HCT116 (cell line): ENCODE measurements at regions not wholly inside any gene's neighbourhood (a gene's known extent, or its start where the extent isn't known, plus 50 kb on each side); places are given as distances from the start of the nearest gene placed in this dataset.

Source experiments
- ATAC-seq: fragments of 200-7000 bp; cut with Tn5 transposase; 2 replicates; pipeline ENCODE4 v1.9.1; 2020; ENCODE audit warnings: mild to moderate bottlenecking, moderate library complexity
- BruUV-seq: library from RNA; stranded (reverse); fragments of 400-500 nt; replicated peaks from 2 replicates; lab custom pipeline; 2021; lab: Mats Ljungman, UMichigan
- CTCF ChIA-PET: fragments of 300-600 bp; sonication (Branson Sonifier 250); formaldehyde crosslinking; loops from one replicate; lab custom pipeline; 2021; ENCODE audit warnings: antibody characterized with exemption; lab: Charles Lee
- POLR2A ChIA-PET: fragments of 300-600, 350-600 bp; sonication (Branson Sonifier 250); formaldehyde crosslinking; loops from one replicate; lab custom pipeline; 2021; ENCODE audit warnings: antibody characterized with exemption; lab: Charles Lee
- RAD21 ChIA-PET, 2 experiments: fragments of 300-600 bp; sonication (Branson Sonifier 250); formaldehyde crosslinking; loops; one replicate each; lab custom pipeline; 2023; ENCODE audit warnings: low total read pairs in 2 of 2; ENCODE audit not compliant: uncharacterized antibody in 2 of 2, unreplicated experiment in 2 of 2, low non-redundant PET in 1 of 2; lab: Charles Lee
- DNase-seq: peaks from one replicate; pipeline ENCODE4 v3.0.0-alpha.2; 2010; ENCODE audit warnings: low read depth, low spot score
- H2AFZ ChIP-seq: fragments of 200-600 bp; shearing (Covaris generic), sonication (generic); 2 replicates; pipeline ENCODE4 v1.6.1; 2017; ENCODE audit warnings: low read depth, mixed run types, mixed read lengths, antibody characterized with exemption, low read length; ENCODE audit not compliant: poor library complexity, severe bottlenecking
- H3K27ac ChIP-seq: 2 replicates; pipeline ENCODE4 v1.5.1; 2012; ENCODE audit warnings: low read depth, low read length
- H3K27me3 ChIP-seq: fragments of 200-600 bp; sonication (generic); 2 replicates; pipeline ENCODE4 v1.6.1; 2016; ENCODE audit warnings: mixed run types, low read length, mixed read lengths; ENCODE audit not compliant: insufficient read depth
- H3K36me3 ChIP-seq, 2 experiments: fragments of 200-500 bp in 1 of 2; fragments of 200-600 bp in 1 of 2; sonication (Bioruptor generic) in 1 of 2; sonication (generic) in 1 of 2; 2 replicates each; pipeline versions ENCODE4 v1.5.1 to v1.6.1; 2014 to 2016; ENCODE audit warnings: low read length in 2 of 2, inconsistent platforms in 1 of 2, mixed read lengths in 1 of 2, mixed run types in 1 of 2; ENCODE audit not compliant: insufficient read depth in 2 of 2, control insufficient read depth in 1 of 2
- H3K4me1 ChIP-seq, 2 experiments: fragments of 200-600 bp in 1 of 2; sonication (generic) in 1 of 2; 2 replicates each; pipeline versions ENCODE4 v1.5.1 to v1.6.1; 2012 to 2017; ENCODE audit warnings: low read length in 2 of 2, inconsistent platforms in 1 of 2, mild to moderate bottlenecking in 1 of 2, mixed read lengths in 1 of 2, mixed run types in 1 of 2, moderate library complexity in 1 of 2; ENCODE audit not compliant: insufficient read depth in 2 of 2, control insufficient read depth in 1 of 2
- H3K4me2 ChIP-seq: fragments of 200-600 bp; sonication (generic); 2 replicates; pipeline ENCODE4 v1.6.1; 2017; ENCODE audit warnings: mixed run types, low read length, mixed read lengths
- H3K4me3 ChIP-seq, 2 experiments: fragments of 200-600 bp in 1 of 2; sonication (generic) in 1 of 2; replicated peaks in 1 of 2; 2 replicates each; pipeline ENCODE4 v1.5.1; 2011 to 2016; ENCODE audit warnings: low read length in 2 of 2, control low read depth in 1 of 2, low read depth in 1 of 2, mild to moderate bottlenecking in 1 of 2, mixed read lengths in 1 of 2, mixed run types in 1 of 2
- H3K79me2 ChIP-seq: fragments of 200-600 bp; sonication (generic); 2 replicates; pipeline ENCODE4 v1.6.1; 2017; ENCODE audit warnings: mild to moderate bottlenecking, mixed run types, low read length, moderate library complexity, mixed read lengths; ENCODE audit not compliant: insufficient read depth
- H3K9ac ChIP-seq: fragments of 200-600 bp; sonication (generic); 2 replicates; pipeline ENCODE4 v1.6.1; 2016; ENCODE audit warnings: low read length, mixed read lengths
- H3K9me2 ChIP-seq: fragments of 200-600 bp; sonication (generic), shearing (Covaris generic); 2 replicates; pipeline ENCODE4 v1.6.1; 2017; ENCODE audit warnings: mixed run types, mild to moderate bottlenecking, moderate library complexity; ENCODE audit not compliant: insufficient read depth
- H3K9me3 ChIP-seq, 2 experiments: fragments of 200-500 bp in 1 of 2; fragments of 200-600 bp in 1 of 2; sonication (Bioruptor generic) in 1 of 2; sonication (generic) in 1 of 2; 2 replicates each; pipeline ENCODE4 v1.6.1; 2014 to 2017; ENCODE audit warnings: low read length in 2 of 2, mixed read lengths in 2 of 2, inconsistent platforms in 1 of 2, low read depth in 1 of 2, mild to moderate bottlenecking in 1 of 2, mixed run types in 1 of 2, moderate library complexity in 1 of 2; ENCODE audit not compliant: control insufficient read depth in 1 of 2, insufficient read depth in 1 of 2
- H4K20me1 ChIP-seq: fragments of 200-600 bp; sonication (generic), shearing (Covaris generic); 2 replicates; pipeline ENCODE4 v1.6.1; 2017; ENCODE audit warnings: mixed run types, mild to moderate bottlenecking, moderate library complexity; ENCODE audit not compliant: insufficient read depth
- ATF3 ChIP-seq: IDR thresholded peaks from 2 replicates; pipeline ENCODE4 v1.6.1; 2012
- CBX3 ChIP-seq: IDR thresholded peaks from 2 replicates; pipeline ENCODE4 v1.6.1; 2012; ENCODE audit warnings: low read depth
- CTCF ChIP-seq, 3 experiments: fragments of 200-600 bp in 1 of 3; sonication (generic) in 1 of 3; IDR thresholded peaks in 2 of 3; conservative IDR thresholded peaks in 1 of 3; 2 replicates each; pipeline ENCODE4 v1.5.1; 2012 to 2017; ENCODE audit warnings: low read depth in 2 of 3, low read length in 2 of 3, antibody characterized with exemption in 1 of 3, borderline replicate concordance in 1 of 3, control low read depth in 1 of 3, mild to moderate bottlenecking in 1 of 3, mixed read lengths in 1 of 3, mixed run types in 1 of 3, moderate library complexity in 1 of 3; ENCODE audit not compliant: insufficient read depth in 1 of 3
- EZH2phosphoT487 ChIP-seq: fragments of 200-600 bp; IDR thresholded peaks from 2 replicates; pipeline ENCODE4 v1.6.1; 2018; ENCODE audit warnings: antibody characterized with exemption, borderline replicate concordance
- FOSL1 ChIP-seq: IDR thresholded peaks from 2 replicates; pipeline ENCODE4 v1.6.1; 2012; ENCODE audit warnings: low read depth
- JUND ChIP-seq: IDR thresholded peaks from 2 replicates; pipeline ENCODE4 v1.6.1; 2012
- MAX ChIP-seq: IDR thresholded peaks from 2 replicates; pipeline ENCODE4 v1.6.1; 2012
- POLR2AphosphoS5 ChIP-seq: IDR thresholded peaks from 2 replicates; pipeline ENCODE4 v1.6.1; 2011; ENCODE audit warnings: mild to moderate bottlenecking, low read depth, low read length, moderate library complexity
- RAD21 ChIP-seq: IDR thresholded peaks from 2 replicates; pipeline ENCODE4 v1.6.1; 2012; ENCODE audit warnings: low read depth, mild to moderate bottlenecking
- SIN3A ChIP-seq: IDR thresholded peaks from 2 replicates; pipeline ENCODE4 v1.6.1; 2012; ENCODE audit warnings: low read depth
- SP1 ChIP-seq: IDR thresholded peaks from 2 replicates; pipeline ENCODE4 v1.6.1; 2012; ENCODE audit warnings: low read depth
- TCF7L2 ChIP-seq: IDR thresholded peaks from 2 replicates; pipeline ENCODE4 v1.7.0; 2011; ENCODE audit warnings: borderline replicate concordance, inconsistent platforms; ENCODE audit not compliant: insufficient read depth, insufficient read length; ENCODE audit errors: extremely low read depth
- YY1 ChIP-seq: IDR thresholded peaks from 2 replicates; pipeline ENCODE4 v1.6.1; 2011; ENCODE audit warnings: low read length, low read depth, moderate library complexity, mild to moderate bottlenecking; ENCODE audit not compliant: insufficient replicate concordance; ENCODE audit errors: extremely low read depth
- intact Hi-C: fragments of 100-400 bp; cut with micrococcal nuclease; formaldehyde crosslinking; loops from 2 replicates; pipeline ENCODE4 v1.10.0; 2022
- TF ChIP-seq, protein P1 (sequence below): IDR thresholded peaks from 2 replicates; pipeline ENCODE4 v1.6.1; 2012; ENCODE audit warnings: low read depth

- no peaks in the 10 kb centered on the region for H3K9me2 ChIP-seq
- H3K4me2 ChIP-seq = no peak overlapping the region
- intact Hi-C loops = no loop called here
- no peaks in the 10 kb centered on the region for H3K9me3 ChIP-seq
- peaks cover 30% of the 10 kb centered on the region; the same call in 1 of the 2 replicates for H3K27me3 ChIP-seq
- no peaks in the 10 kb centered on the region for H3K36me3 ChIP-seq
- ChIA-PET POLR2A (no interaction called here), RAD21 (no interaction called here)
- no peak overlapping the region for H3K4me3 ChIP-seq
- no peak overlapping the region for H2AFZ ChIP-seq
- no peak overlapping the region for H3K27ac ChIP-seq
- no peak for DNase-seq
- no peak overlapping the region for H3K9ac ChIP-seq
- H4K20me1 ChIP-seq = no peaks in the 10 kb centered on the region
- TF ChIP-seq TCF7L2 (no peak), CTCF (IDR thresholded peaks at IDR 0.05 in 2 of 3, conservative IDR thresholded peaks at IDR 0.05 in 1 of 3; ENCODE audit: borderline replicate concordance in 1 of 3, insufficient read depth in 1 of 3, low read depth in 2 of 3, low read length in 2 of 3) (no peak), SP1 (no peak), FOSL1 (no peak), CBX3 (no peak)
- TF ChIP-seq, all 23 proteins: peak for 0
- CTCF ChIA-PET = no interaction called here
- no peak for ATAC-seq
- no peaks in the 10 kb centered on the region for H3K79me2 ChIP-seq
- H3K4me1 ChIP-seq = no peaks in the 10 kb centered on the region
- BruUV-seq = no TSS peak
These were observed 158.2 kb upstream of the SALL3 start for GRCh38 chr18:78821396-78821795.

DNA sequence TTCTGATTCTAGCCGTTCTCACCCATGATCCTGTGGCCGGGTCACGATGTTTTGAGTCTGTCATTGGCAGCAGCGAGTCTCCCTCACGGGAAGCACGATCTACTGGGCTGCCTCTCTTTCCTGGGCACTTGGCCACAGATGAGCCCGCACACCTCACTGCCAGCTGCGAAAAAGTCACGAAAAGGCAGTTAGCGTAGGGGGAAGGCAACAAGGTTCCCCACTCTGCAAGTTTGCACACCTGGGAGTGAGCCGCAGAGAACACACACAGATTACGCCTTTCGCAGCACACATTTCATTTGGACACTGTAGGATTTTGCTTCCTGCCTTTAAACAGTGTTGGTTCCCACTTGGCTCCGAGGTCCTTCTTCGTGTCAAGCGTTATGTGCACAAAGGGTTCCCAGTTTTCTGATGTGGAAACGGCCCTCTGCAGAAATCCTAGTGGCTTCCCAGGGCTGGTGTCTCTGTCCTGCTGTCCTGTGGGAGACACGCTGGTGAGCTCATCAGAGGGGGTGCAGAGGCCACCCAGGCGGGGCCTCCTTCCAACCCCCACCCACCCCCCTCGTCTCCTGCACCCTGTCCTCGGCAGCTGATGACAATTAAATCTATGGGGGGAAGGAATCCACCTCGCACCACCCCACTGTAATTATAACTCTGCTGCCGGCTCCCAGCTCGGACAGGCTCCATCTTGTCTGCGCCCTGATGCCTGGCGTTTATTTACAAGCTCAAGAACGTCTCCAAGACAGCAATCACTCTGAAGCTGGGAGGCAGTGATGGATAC lies 157.3 kb upstream of the SALL3 start:
- no peak for DNase-seq
- CTCF ChIA-PET = no interaction called here
- BruUV-seq = no TSS peak
- Histone ChIP-seq H4K20me1 (no peaks in the 10 kb centered on the region), H3K9me2 (no peaks in the 10 kb centered on the region), H3K9ac (no peak overlapping the region), H3K79me2 (no peaks in the 10 kb centered on the region), H3K4me2 (no peak overlapping the region), H3K36me3 (no peaks in the 10 kb centered on the region), H3K4me1 (no peaks in the 10 kb centered on the region), H3K9me3 (no peaks in the 10 kb centered on the region), H3K27ac (no peak overlapping the region), H2AFZ (no peak overlapping the region), H3K27me3 (peaks cover 30% of the 10 kb centered on the region; the same call in 1 of the 2 replicates), H3K4me3 (no peak overlapping the region)
- RAD21 ChIA-PET = no interaction called here
- no peak for TF ChIP-seq RAD21
- TF ChIP-seq YY1 = no peak
- no peak for TF ChIP-seq SP1
- TF ChIP-seq POLR2AphosphoS5 = no peak
- no peak for TF ChIP-seq FOSL1
- TF ChIP-seq TCF7L2 = no peak
- TF ChIP-seq ATF3 = no peak
- TF ChIP-seq, protein P1, sequence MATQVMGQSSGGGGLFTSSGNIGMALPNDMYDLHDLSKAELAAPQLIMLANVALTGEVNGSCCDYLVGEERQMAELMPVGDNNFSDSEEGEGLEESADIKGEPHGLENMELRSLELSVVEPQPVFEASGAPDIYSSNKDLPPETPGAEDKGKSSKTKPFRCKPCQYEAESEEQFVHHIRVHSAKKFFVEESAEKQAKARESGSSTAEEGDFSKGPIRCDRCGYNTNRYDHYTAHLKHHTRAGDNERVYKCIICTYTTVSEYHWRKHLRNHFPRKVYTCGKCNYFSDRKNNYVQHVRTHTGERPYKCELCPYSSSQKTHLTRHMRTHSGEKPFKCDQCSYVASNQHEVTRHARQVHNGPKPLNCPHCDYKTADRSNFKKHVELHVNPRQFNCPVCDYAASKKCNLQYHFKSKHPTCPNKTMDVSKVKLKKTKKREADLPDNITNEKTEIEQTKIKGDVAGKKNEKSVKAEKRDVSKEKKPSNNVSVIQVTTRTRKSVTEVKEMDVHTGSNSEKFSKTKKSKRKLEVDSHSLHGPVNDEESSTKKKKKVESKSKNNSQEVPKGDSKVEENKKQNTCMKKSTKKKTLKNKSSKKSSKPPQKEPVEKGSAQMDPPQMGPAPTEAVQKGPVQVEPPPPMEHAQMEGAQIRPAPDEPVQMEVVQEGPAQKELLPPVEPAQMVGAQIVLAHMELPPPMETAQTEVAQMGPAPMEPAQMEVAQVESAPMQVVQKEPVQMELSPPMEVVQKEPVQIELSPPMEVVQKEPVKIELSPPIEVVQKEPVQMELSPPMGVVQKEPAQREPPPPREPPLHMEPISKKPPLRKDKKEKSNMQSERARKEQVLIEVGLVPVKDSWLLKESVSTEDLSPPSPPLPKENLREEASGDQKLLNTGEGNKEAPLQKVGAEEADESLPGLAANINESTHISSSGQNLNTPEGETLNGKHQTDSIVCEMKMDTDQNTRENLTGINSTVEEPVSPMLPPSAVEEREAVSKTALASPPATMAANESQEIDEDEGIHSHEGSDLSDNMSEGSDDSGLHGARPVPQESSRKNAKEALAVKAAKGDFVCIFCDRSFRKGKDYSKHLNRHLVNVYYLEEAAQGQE = no peak
- no peak for TF ChIP-seq JUND
- TF ChIP-seq MAX = no peak
- no peak for TF ChIP-seq SIN3A
- no peak for TF ChIP-seq EZH2phosphoT487
- no peak for ATAC-seq
- POLR2A ChIA-PET = no interaction called here
- intact Hi-C loops = no loop called here
